ENCODE measurements at regions not wholly inside any gene's neighbourhood (a gene's known extent, or its start where the extent isn't known, plus 50 kb on each side); places are given as distances from the start of the nearest gene placed in this dataset.

GRCh38 chr7:125255810-125256209 is 326.2 kb upstream of the POT1 start:
- no peak for DNase-seq (ENCODE audit: extremely low spot score)
- ChIA-PET CTCF (no interaction called here), POLR2A (no interaction called here)
- no peak for TF ChIP-seq ARNT (IDR thresholded peaks at IDR 0.05)

- TF ChIP-seq PKNOX1 (IDR thresholded peaks at IDR 0.05): no peak
- TF ChIP-seq LEF1 (IDR thresholded peaks at IDR 0.05; ENCODE audit: borderline replicate concordance): no peak
- TF ChIP-seq NFRKB (IDR thresholded peaks at IDR 0.05): no peak
- TF ChIP-seq L3MBTL2 (conservative IDR thresholded peaks at IDR 0.05): no peak
- TF ChIP-seq SP1 (IDR thresholded peaks at IDR 0.05): no peak
- no peak for TF ChIP-seq FOXK2 (IDR thresholded peaks at IDR 0.05)
- TF ChIP-seq BHLHE40 (IDR thresholded peaks at IDR 0.05; ENCODE audit: borderline replicate concordance): no peak
- no peak for TF ChIP-seq ZNF384 (IDR thresholded peaks at IDR 0.05)
- TF ChIP-seq SUZ12 (IDR thresholded peaks at IDR 0.05): no peak
- no peak for TF ChIP-seq ELF4 (IDR thresholded peaks at IDR 0.05)
- no peak for TF ChIP-seq TARDBP (IDR thresholded peaks at IDR 0.05)
- no peak for TF ChIP-seq FOXA1 (IDR thresholded peaks at IDR 0.05)
- ChIA-PET CTCF (no interaction called here), POLR2A (no interaction called here)
- DNase-seq (ENCODE audit: extremely low spot score): no peak
These were observed 324.9 kb upstream of the POT1 start for GRCh38 chr7:125254566-125254965.

- ChIA-PET POLR2A (no interaction called here), CTCF (no interaction called here)
- no peak for DNase-seq (ENCODE audit: extremely low spot score)
- TF ChIP-seq NFRKB (IDR thresholded peaks at IDR 0.05) (no peak), CTBP1 (IDR thresholded peaks at IDR 0.05; ENCODE audit: borderline replicate concordance) (no peak), TARDBP (IDR thresholded peaks at IDR 0.05) (no peak), LEF1 (IDR thresholded peaks at IDR 0.05; ENCODE audit: borderline replicate concordance) (no peak), HDGF (IDR thresholded peaks at IDR 0.05; ENCODE audit: borderline replicate concordance) (no peak), SP1 (IDR thresholded peaks at IDR 0.05) (no peak), FOXK2 (IDR thresholded peaks at IDR 0.05) (no peak), L3MBTL2 (conservative IDR thresholded peaks at IDR 0.05) (no peak), FOXM1 (IDR thresholded peaks at IDR 0.05; ENCODE audit: borderline replicate concordance) (no peak), ZNF384 (IDR thresholded peaks at IDR 0.05) (no peak), FOXA1 (IDR thresholded peaks at IDR 0.05) (no peak), BHLHE40 (IDR thresholded peaks at IDR 0.05; ENCODE audit: borderline replicate concordance) (no peak), ELF4 (IDR thresholded peaks at IDR 0.05) (no peak), SUZ12 (IDR thresholded peaks at IDR 0.05) (no peak), ARNT (IDR thresholded peaks at IDR 0.05) (no peak)
These were observed 324.0 kb upstream of the POT1 start for GRCh38 chr7:125253452-125254190.

- no peak for TF ChIP-seq CTBP1 (IDR thresholded peaks at IDR 0.05; ENCODE audit: borderline replicate concordance)
- TF ChIP-seq FOXM1 (IDR thresholded peaks at IDR 0.05; ENCODE audit: borderline replicate concordance): no peak
- no peak for TF ChIP-seq PKNOX1 (IDR thresholded peaks at IDR 0.05)
- TF ChIP-seq ELF4 (IDR thresholded peaks at IDR 0.05): no peak
- no peak for TF ChIP-seq ARNT (IDR thresholded peaks at IDR 0.05)
- no peak for DNase-seq (ENCODE audit: extremely low spot score)
- POLR2A ChIA-PET: no interaction called here
- CTCF ChIA-PET: interaction anchor here (0.7 kb wide), 1 partner anchor 1547 kb away, joined by 3 read pairs; no protein-coding TSS in a partner anchor
These were observed 318.0 kb upstream of the POT1 start for GRCh38 chr7:125247514-125248098.

GRCh38 chr7:125246706-125247105 is 317.1 kb upstream of the POT1 start:
- DNase-seq (ENCODE audit: extremely low spot score): no peak
- CTCF ChIA-PET: no interaction called here
- TF ChIP-seq CTBP1 (IDR thresholded peaks at IDR 0.05; ENCODE audit: borderline replicate concordance): no peak
- TF ChIP-seq TARDBP (IDR thresholded peaks at IDR 0.05): no peak
- no peak for TF ChIP-seq SP1 (IDR thresholded peaks at IDR 0.05)
- TF ChIP-seq FOXK2 (IDR thresholded peaks at IDR 0.05): no peak
- TF ChIP-seq BHLHE40 (IDR thresholded peaks at IDR 0.05; ENCODE audit: borderline replicate concordance): no peak
- TF ChIP-seq NFRKB (IDR thresholded peaks at IDR 0.05): no peak
- TF ChIP-seq L3MBTL2 (conservative IDR thresholded peaks at IDR 0.05): no peak
- TF ChIP-seq FOXM1 (IDR thresholded peaks at IDR 0.05; ENCODE audit: borderline replicate concordance): no peak
- TF ChIP-seq ELF4 (IDR thresholded peaks at IDR 0.05): no peak
- TF ChIP-seq PKNOX1 (IDR thresholded peaks at IDR 0.05): no peak
- no peak for TF ChIP-seq ARNT (IDR thresholded peaks at IDR 0.05)
- TF ChIP-seq SUZ12 (IDR thresholded peaks at IDR 0.05): no peak
- no peak for TF ChIP-seq ZNF384 (IDR thresholded peaks at IDR 0.05)
- TF ChIP-seq FOXA1 (IDR thresholded peaks at IDR 0.05): no peak
- no peak for TF ChIP-seq HDGF (IDR thresholded peaks at IDR 0.05; ENCODE audit: borderline replicate concordance)
- TF ChIP-seq LEF1 (IDR thresholded peaks at IDR 0.05; ENCODE audit: borderline replicate concordance): no peak
- POLR2A ChIA-PET: no interaction called here

GRCh38 chr7:125241548-125241947 is 311.9 kb upstream of the POT1 start:
- TF ChIP-seq FOXA1 (IDR thresholded peaks at IDR 0.05): no peak
- no peak for TF ChIP-seq FOXK2 (IDR thresholded peaks at IDR 0.05)
- no peak for TF ChIP-seq ARNT (IDR thresholded peaks at IDR 0.05)
- TF ChIP-seq SP1 (IDR thresholded peaks at IDR 0.05): no peak
- no peak for TF ChIP-seq PKNOX1 (IDR thresholded peaks at IDR 0.05)
- no peak for TF ChIP-seq SUZ12 (IDR thresholded peaks at IDR 0.05)
- TF ChIP-seq ZNF384 (IDR thresholded peaks at IDR 0.05): no peak
- TF ChIP-seq BHLHE40 (IDR thresholded peaks at IDR 0.05; ENCODE audit: borderline replicate concordance): no peak
- no peak for TF ChIP-seq NFRKB (IDR thresholded peaks at IDR 0.05)
- no peak for TF ChIP-seq ELF4 (IDR thresholded peaks at IDR 0.05)
- no peak for TF ChIP-seq L3MBTL2 (conservative IDR thresholded peaks at IDR 0.05)
- TF ChIP-seq HDGF (IDR thresholded peaks at IDR 0.05; ENCODE audit: borderline replicate concordance): no peak
- no peak for TF ChIP-seq LEF1 (IDR thresholded peaks at IDR 0.05; ENCODE audit: borderline replicate concordance)
- TF ChIP-seq TARDBP (IDR thresholded peaks at IDR 0.05): no peak
- TF ChIP-seq CTBP1 (IDR thresholded peaks at IDR 0.05; ENCODE audit: borderline replicate concordance): no peak
- TF ChIP-seq FOXM1 (IDR thresholded peaks at IDR 0.05; ENCODE audit: borderline replicate concordance): no peak
- DNase-seq (ENCODE audit: extremely low spot score): no peak
- CTCF ChIA-PET: no interaction called here
- POLR2A ChIA-PET: no interaction called here

Data from HEK293T (cell line).